GM12891 (cell line): ENCODE measurements at regions not wholly inside any gene's neighbourhood (a gene's known extent, or its start where the extent isn't known, plus 50 kb on each side); places are given as distances from the start of the nearest gene placed in this dataset.

ENCODE experiments used
- PAX5 ChIP-seq: IDR thresholded peaks from 2 replicates; pipeline ENCODE4 v1.6.1; 2011; ENCODE audit warnings: low read length, moderate library complexity, mild to moderate bottlenecking; ENCODE audit not compliant: insufficient read depth, severe bottlenecking
- POLR2A ChIP-seq: IDR thresholded peaks from 2 replicates; pipeline ENCODE4 v1.6.1; 2011; ENCODE audit warnings: low read depth, low read length, control low read depth
- POLR2AphosphoS5 ChIP-seq: IDR thresholded peaks from 2 replicates; pipeline ENCODE4 v1.6.1; 2011; ENCODE audit warnings: low read depth, low read length, control low read depth
- SPI1 ChIP-seq: IDR thresholded peaks from 2 replicates; pipeline ENCODE4 v1.6.1; 2011; ENCODE audit warnings: low read depth, low read length, control low read depth
- TAF1 ChIP-seq: IDR thresholded peaks from 2 replicates; pipeline ENCODE4 v1.6.1; 2011; ENCODE audit warnings: low read depth, low read length, control low read depth

GRCh38 chr14:104509673-104510072 is 69.9 kb upstream of the C14orf180 start:
- TF ChIP-seq POLR2A (no peak), TAF1 (no peak), POLR2AphosphoS5 (no peak), PAX5 (no peak), SPI1 (no peak)
